HepG2 (cell line): ENCODE measurements at regions not wholly inside any gene's neighbourhood (a gene's known extent, or its start where the extent isn't known, plus 50 kb on each side); places are given as distances from the start of the nearest gene placed in this dataset.
A peak's percentile ranks its signal among the peaks of the same experiment; 100 is the strongest.

Experiments
- ATAC-seq: fragments of 200-7000 bp; cut with Tn5 transposase; 3 replicates; pipeline ENCODE4 v1.9.1; 2020; ENCODE audit warnings: mild to moderate bottlenecking, moderate library complexity
- BruUV-seq: library from RNA; stranded (reverse); fragments of 400-500 nt; replicated peaks from 2 replicates; lab custom pipeline; 2021; lab: Mats Ljungman, UMichigan
- CTCF ChIA-PET: fragments of 300-600 bp; formaldehyde crosslinking; extraction: SDS; loops from one replicate; lab custom pipeline; 2021; ENCODE audit warnings: low total read pairs, inconsistent platforms, low intra/inter-chr PET ratio; lab: Yijun Ruan, JAX
- POLR2A ChIA-PET: fragments of 350-600 bp; sonication (Branson Sonifier 250); formaldehyde crosslinking; loops from one replicate; lab custom pipeline; 2020; ENCODE audit warnings: antibody characterized with exemption, inconsistent platforms; lab: Yijun Ruan, JAX
- DNase-seq: peaks from one replicate; pipeline ENCODE4 v3.0.0-alpha.2; 2015; ENCODE audit warnings: low spot score
- FAIRE-seq: peaks from 3 replicates; lab custom pipeline; 2011; peaks lifted over from hg19 to GRCh38; lab: Jason Lieb, UNC
- H2AFZ ChIP-seq: one replicate; pipeline ENCODE4 v1.6.1; 2011; ENCODE audit warnings: low read length, inconsistent platforms
- H3K27ac ChIP-seq: fragments of 300-600 bp; 3 replicates; pipeline ENCODE4 v1.8.0; 2011; ENCODE audit warnings: mixed run types, mild to moderate bottlenecking, mixed read lengths, low read length, inconsistent platforms; ENCODE audit not compliant: insufficient read depth; ENCODE audit errors: extremely low read length
- H3K27me3 ChIP-seq, 2 experiments: fragments of 200-600 bp in 1 of 2; 2 replicates in 1 of 2; 3 replicates in 1 of 2; pipeline versions ENCODE4 v1.6.0 to v1.8.0; 2011; ENCODE audit warnings: low read length in 2 of 2, mild to moderate bottlenecking in 2 of 2, moderate library complexity in 2 of 2, inconsistent platforms in 1 of 2; ENCODE audit not compliant: insufficient read depth in 2 of 2, control insufficient read depth in 1 of 2
- H3K36me3 ChIP-seq, 2 experiments: fragments of 200-600 bp in 1 of 2; replicated peaks in 1 of 2; 2 replicates in 1 of 2; 3 replicates in 1 of 2; pipeline versions ENCODE4 v1.5.1 to v1.8.0; 2011; ENCODE audit warnings: low read length in 2 of 2, inconsistent platforms in 1 of 2; ENCODE audit not compliant: insufficient read depth in 2 of 2, control insufficient read depth in 1 of 2
- H3K4me1 ChIP-seq: 2 replicates; pipeline ENCODE4 v1.5.1; 2012; ENCODE audit warnings: low read length, inconsistent platforms; ENCODE audit not compliant: insufficient read depth
- H3K4me2 ChIP-seq: 2 replicates; pipeline ENCODE4 v1.6.0; 2011; ENCODE audit warnings: low read depth, low read length, inconsistent platforms
- H3K4me3 ChIP-seq, 3 experiments: fragments of 200-600 bp in 1 of 3; sonication (generic), shearing (Covaris generic) in 1 of 3; replicated peaks in 1 of 3; 2 replicates each; pipeline ENCODE4 v1.5.1; 2011 to 2016; ENCODE audit warnings: low read length in 3 of 3, inconsistent platforms in 2 of 3, low read depth in 2 of 3, mild to moderate bottlenecking in 2 of 3, control low read depth in 1 of 3, mixed read lengths in 1 of 3; ENCODE audit not compliant: insufficient read depth in 1 of 3
- H3K79me2 ChIP-seq: one replicate; pipeline ENCODE4 v1.6.1; 2011; ENCODE audit warnings: low read length, inconsistent platforms; ENCODE audit not compliant: insufficient read depth
- H3K9ac ChIP-seq: 2 replicates; pipeline ENCODE4 v1.6.0; 2011; ENCODE audit warnings: mild to moderate bottlenecking, low read depth, low read length, inconsistent platforms; ENCODE audit not compliant: insufficient read depth
- H3K9me3 ChIP-seq: 2 replicates; pipeline ENCODE4 v1.5.1; 2012; ENCODE audit warnings: mild to moderate bottlenecking, low read length
- H4K20me1 ChIP-seq: 2 replicates; pipeline ENCODE4 v1.6.0; 2011; ENCODE audit warnings: inconsistent platforms, mild to moderate bottlenecking, low read length, moderate library complexity; ENCODE audit not compliant: insufficient read depth
- CEBPB ChIP-seq: IDR thresholded peaks from 2 replicates; pipeline ENCODE4 v1.6.1; 2011; ENCODE audit warnings: low read depth, low read length, improper control_type of control experiment, borderline replicate concordance
- FIP1L1 ChIP-seq: fragments of 200-400 bp; formaldehyde crosslinking; IDR thresholded peaks from 2 replicates; pipeline ENCODE4 v1.6.1; 2018; ENCODE audit warnings: low read depth, mild to moderate bottlenecking, low read length, moderate library complexity, borderline replicate concordance; ENCODE audit not compliant: insufficient read depth
- HES4 ChIP-seq: sonication (generic); formaldehyde crosslinking; IDR thresholded peaks from 2 replicates; pipeline ENCODE4 v1.9.0; 2021; ENCODE audit warnings: mild to moderate bottlenecking, missing genetic modification reagents, borderline replicate concordance
- MAX ChIP-seq: IDR thresholded peaks from 2 replicates; pipeline ENCODE4 v1.6.1; 2012; ENCODE audit warnings: inconsistent platforms
- NR2F2 ChIP-seq: IDR thresholded peaks from 2 replicates; pipeline ENCODE4 v1.6.1; 2012; ENCODE audit warnings: low read depth, inconsistent platforms, borderline replicate concordance
- RAD21 ChIP-seq: fragments of 450-650 bp; formaldehyde crosslinking; IDR thresholded peaks from 2 replicates; pipeline ENCODE4 v1.5.0; 2020; ENCODE audit warnings: mild to moderate bottlenecking
- SALL1 ChIP-seq: sonication (generic); formaldehyde crosslinking; IDR thresholded peaks from 2 replicates; pipeline ENCODE4 v1.8.0; 2022; ENCODE audit warnings: mild to moderate bottlenecking, missing genetic modification reagents
- SALL2 ChIP-seq: sonication (generic); formaldehyde crosslinking; IDR thresholded peaks from 2 replicates; pipeline ENCODE4 v1.8.1; 2023; ENCODE audit warnings: mild to moderate bottlenecking, missing genetic modification reagents, inconsistent platforms
- SMARCE1 ChIP-seq: fragments of 450-650 bp; IDR thresholded peaks from 2 replicates; pipeline ENCODE4 v1.6.1; 2017; ENCODE audit warnings: borderline replicate concordance
- SNAPC5 ChIP-seq: sonication (generic); formaldehyde crosslinking; IDR thresholded peaks from 2 replicates; pipeline ENCODE4 v1.8.1; 2023; ENCODE audit warnings: mild to moderate bottlenecking, missing genetic modification reagents, borderline replicate concordance
- SRY ChIP-seq: sonication (generic); formaldehyde crosslinking; IDR thresholded peaks from 2 replicates; pipeline ENCODE4 v1.8.0; 2022; ENCODE audit warnings: mild to moderate bottlenecking, missing genetic modification reagents
- ZFYVE20 ChIP-seq: sonication (generic); formaldehyde crosslinking; IDR thresholded peaks from 2 replicates; pipeline ENCODE4 v1.8.0; 2023; ENCODE audit warnings: low read depth, mild to moderate bottlenecking, moderate library complexity, missing genetic modification reagents, borderline replicate concordance
- ZNF274 ChIP-seq: sonication (generic); formaldehyde crosslinking; IDR thresholded peaks from 2 replicates; pipeline ENCODE4 v1.5.1; 2020; ENCODE audit warnings: mild to moderate bottlenecking, missing genetic modification reagents
- ZNF777 ChIP-seq: sonication (generic); formaldehyde crosslinking; IDR thresholded peaks from 2 replicates; pipeline ENCODE4 v1.4.0; 2020; ENCODE audit warnings: missing genetic modification reagents
- ZNF800 ChIP-seq: sonication (generic); formaldehyde crosslinking; IDR thresholded peaks from 2 replicates; pipeline ENCODE4 v1.4.0; 2020; ENCODE audit warnings: missing genetic modification reagents
- WGBS: methylation state at CpG from one replicate; pipeline ENCODE4 v1.1.6; 2017; ENCODE audit warnings: low lambda C conversion rate; 5-methylcytosine and 5-hydroxymethylcytosine counted together
- in situ Hi-C: cut with HindIII; loops from 2 replicates; pipeline ENCODE4 v1.10.0; 2017; ENCODE audit warnings: low pct_unique_long_range_greater_than_20kb; ENCODE audit not compliant: extremely low pct_ligation_motif_present
- intact Hi-C: fragments of 100-400 bp; cut with micrococcal nuclease; formaldehyde crosslinking; loops from one replicate; pipeline ENCODE4 v1.10.0; 2022; ENCODE audit not compliant: unreplicated experiment

GRCh38 chr7:130951303-130951975 is 217.4 kb upstream of the KLF14 start:
- CTCF ChIA-PET: no interaction called here
- H2AFZ ChIP-seq: no peak overlapping the region

More at GRCh38 chr7:130951303-130951975, 217.4 kb upstream of the KLF14 start:
- intact Hi-C loops: no loop called here
- DNase-seq (no peak), ATAC-seq (no peak; the same call in 2 of the 3 replicates), FAIRE-seq (no peak)
- Histone ChIP-seq H3K9ac (no peak overlapping the region), H3K4me2 (no peak overlapping the region), H3K36me3 (peaks cover 5 to 13% of the 10 kb centered on the region in 2 experiments), H3K79me2 (peaks cover 2% of the 10 kb centered on the region), H3K4me3 (no peak overlapping the region), H3K9me3 (no peaks in the 10 kb centered on the region), H3K27me3 (no peaks in the 10 kb centered on the region), H3K27ac (peak overlapping the region; percentile 7), H4K20me1 (no peaks in the 10 kb centered on the region; the same call in 1 of the 2 replicates), H3K4me1 (peaks cover 37% of the 10 kb centered on the region)
- no TSS peak for BruUV-seq
- POLR2A ChIA-PET: no interaction called here
- in situ Hi-C loops: no loop called here
- TF ChIP-seq ZNF777 (CRISPR knock-in tag) (no peak), ZNF800 (CRISPR knock-in tag) (no peak), ZFYVE20 (CRISPR knock-in tag) (no peak), NR2F2 (no peak), ZNF274 (CRISPR knock-in tag) (no peak), MAX (no peak), FIP1L1 (no peak), SNAPC5 (CRISPR knock-in tag) (no peak), CEBPB (no peak), SALL2 (CRISPR knock-in tag) (no peak), SMARCE1 (no peak), SALL1 (CRISPR knock-in tag) (no peak), RAD21 (no peak), SRY (no peak), HES4 (CRISPR knock-in tag) (no peak)
- WGBS: 91% methylated on average over 13 of the region's 14 CpGs
